ENCODE measurements at regions not wholly inside any gene's neighbourhood (a gene's known extent, or its start where the extent isn't known, plus 50 kb on each side); places are given as distances from the start of the nearest gene placed in this dataset.
A peak's percentile ranks its signal among the peaks of the same experiment; 100 is the strongest.
"Not testable (repeated sequence)": the region's sequence is repeated elsewhere in the genome, so short reads cannot be mapped to it uniquely, and the experiment has no call there.

GRCh38 chr4:138347561-138347960 is 105.4 kb upstream of the SLC7A11 start:
- no peak for DNase-seq

DNA sequence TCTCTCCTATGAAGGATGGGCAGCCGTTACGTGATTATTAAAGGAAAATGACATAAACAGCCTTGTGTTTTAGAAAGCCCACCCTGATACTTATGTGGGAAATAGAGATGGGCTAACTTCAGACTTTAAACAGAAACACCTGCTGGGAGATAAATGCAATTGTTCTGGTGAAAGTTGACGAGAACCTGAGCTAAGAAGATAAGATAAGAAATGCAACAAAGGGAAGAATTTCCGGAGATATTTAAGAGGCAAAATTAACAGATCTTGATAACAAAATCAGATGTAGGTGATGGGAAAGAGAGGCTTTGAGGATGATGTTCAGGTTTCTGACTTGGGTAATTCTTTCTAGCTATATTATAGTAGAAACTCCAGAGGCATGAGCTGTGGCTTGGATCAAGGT is 102.7 kb upstream of the SLC7A11 start:
- no peak for DNase-seq

- no peak for DNase-seq
These were observed 101.9 kb upstream of the SLC7A11 start for GRCh38 chr4:138344054-138344453.

- DNase-seq, result no peak
These were observed 99.7 kb upstream of the SLC7A11 start for GRCh38 chr4:138341739-138342415.

DNA sequence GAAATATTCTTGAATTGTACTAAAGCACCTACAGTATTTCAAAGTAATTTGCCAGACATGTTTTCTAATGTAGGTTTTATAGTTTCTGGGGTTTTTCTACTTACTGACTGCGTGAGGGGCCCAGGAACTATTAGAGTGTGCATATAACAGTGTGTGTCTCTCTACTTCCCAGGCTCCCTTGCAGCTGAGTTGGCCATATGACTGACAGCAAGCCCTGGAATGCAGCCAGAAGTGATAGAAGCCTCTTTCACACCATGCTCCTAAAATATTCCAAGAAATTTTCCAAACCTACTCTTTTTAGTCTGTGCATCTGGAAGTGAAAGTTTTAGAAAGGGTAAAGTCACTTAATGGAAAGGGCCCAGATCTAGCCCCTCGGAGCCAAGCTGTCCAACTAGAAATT is 96.7 kb upstream of the SLC7A11 start:
- no peak for DNase-seq

- not testable (repeated sequence) for DNase-seq
These were observed 96.1 kb upstream of the SLC7A11 start for GRCh38 chr4:138338222-138338621.

DNA sequence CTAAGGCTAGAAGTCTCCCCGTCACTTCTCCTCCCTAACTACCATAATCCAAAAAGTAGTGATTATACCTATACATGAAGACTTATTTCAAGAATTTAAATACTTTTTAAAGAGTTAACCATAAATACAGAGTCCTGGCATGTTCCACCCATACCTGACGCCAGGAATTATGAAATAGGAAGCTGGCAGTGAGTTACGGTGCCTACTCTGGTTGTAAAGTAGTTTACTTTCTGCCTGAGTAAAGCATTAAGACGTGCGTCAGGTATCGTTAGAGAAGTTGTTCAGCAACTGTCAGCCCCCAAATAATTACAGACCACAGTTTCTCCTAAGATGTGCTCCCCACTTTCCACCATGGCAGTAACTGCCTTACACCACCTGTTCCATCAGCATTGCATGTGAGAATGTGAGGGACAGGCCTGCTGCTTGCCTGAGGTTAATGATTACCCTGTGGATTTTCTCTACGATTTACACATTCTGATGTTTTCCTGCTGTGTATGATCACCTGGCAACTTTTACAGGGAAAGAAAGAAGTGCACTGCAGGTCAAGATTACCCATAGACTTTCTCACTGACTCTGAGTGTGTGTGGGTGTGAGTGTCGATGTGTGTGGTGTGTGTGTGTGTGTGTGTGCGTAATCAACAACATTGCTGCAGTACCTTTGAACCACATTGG is 92.3 kb upstream of the SLC7A11 start:
- no peak for DNase-seq

DNA sequence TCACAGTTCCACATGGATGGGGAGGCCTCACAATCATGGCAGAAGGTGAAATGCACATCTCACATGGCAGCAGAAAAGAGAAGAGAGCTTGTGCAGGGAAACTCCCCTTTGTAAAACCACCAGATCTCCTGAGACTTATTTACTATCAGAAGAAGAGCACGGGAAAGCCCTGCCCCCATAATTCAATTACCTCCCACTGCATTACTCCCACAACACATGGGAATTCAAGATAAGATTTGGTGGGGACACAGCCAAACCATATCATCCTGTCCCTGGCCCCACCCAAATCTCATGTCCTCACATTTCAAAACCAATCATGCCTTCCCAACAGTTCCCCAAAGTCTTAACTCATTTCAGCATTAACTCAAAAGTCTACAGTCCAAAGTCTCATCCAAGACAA is 90.3 kb upstream of the SLC7A11 start:
- DNase-seq, result not testable (repeated sequence)

GRCh38 chr4:138330531-138330930 is 88.4 kb upstream of the SLC7A11 start:
- DNase-seq, result peak; percentile 8

GRCh38 chr4:138329506-138330070 is 87.4 kb upstream of the SLC7A11 start:
- DNase-seq, result no peak

DNA sequence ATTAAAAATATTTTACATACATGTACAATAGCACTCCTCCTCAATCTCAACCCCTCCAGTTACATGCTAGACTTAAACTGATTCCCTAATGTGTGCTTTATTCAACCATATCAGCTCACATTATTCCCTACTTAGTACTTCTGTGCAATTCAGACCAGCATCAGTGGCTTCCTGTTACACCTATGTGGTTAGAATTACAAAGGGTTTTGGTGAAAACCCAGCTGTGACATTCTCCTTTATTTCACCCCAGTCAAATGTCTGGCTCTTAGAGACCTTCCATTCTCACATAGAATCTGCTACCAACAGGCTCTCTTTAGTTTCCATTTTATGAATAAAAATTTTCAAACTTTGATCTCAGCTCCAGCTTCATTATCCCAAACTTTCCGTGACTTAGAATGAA is 85.2 kb upstream of the SLC7A11 start:
- DNase-seq, result no peak

DNA sequence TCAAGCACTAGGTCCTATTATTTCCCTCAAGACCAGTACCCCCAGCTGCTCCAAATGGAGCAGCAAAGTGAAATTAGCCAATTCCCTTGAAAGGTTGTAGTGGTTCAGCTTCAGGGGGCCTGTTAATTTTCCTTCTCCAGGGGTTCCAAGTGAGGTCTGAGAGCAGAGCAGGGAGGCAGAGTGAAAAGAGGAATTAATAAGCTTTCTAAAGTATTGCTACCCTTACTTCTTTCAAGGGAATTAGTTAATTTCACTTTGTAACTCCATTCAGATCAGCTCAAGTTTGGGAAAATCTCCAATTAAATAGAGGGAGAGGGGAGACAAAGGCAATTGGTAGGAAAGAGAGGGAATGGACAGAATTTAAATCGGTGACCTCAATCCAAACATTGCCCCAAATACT is 78.7 kb upstream of the SLC7A11 start:
- no peak for DNase-seq

DNA sequence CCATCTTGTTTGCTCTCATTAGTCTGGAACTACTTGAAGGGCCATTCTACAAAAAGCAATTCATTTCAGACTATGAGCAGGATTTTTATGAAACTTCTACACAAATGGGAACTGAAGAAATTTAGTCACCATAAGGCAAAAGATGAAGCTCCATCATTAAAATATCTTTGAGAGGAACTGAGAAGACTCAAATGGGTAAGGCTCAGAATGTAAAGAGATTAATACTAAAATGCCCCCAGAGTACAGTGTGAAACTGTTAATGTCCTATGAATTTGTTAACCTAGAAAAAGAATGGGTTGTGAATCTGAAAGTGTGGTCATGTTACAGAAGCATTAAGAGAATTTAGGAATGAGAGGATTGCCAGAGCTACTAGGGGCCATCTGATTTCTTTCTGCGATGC is 77.9 kb upstream of the SLC7A11 start:
- no peak for DNase-seq

- no peak for DNase-seq
These were observed 75.1 kb upstream of the SLC7A11 start for GRCh38 chr4:138317175-138317748.

DNA sequence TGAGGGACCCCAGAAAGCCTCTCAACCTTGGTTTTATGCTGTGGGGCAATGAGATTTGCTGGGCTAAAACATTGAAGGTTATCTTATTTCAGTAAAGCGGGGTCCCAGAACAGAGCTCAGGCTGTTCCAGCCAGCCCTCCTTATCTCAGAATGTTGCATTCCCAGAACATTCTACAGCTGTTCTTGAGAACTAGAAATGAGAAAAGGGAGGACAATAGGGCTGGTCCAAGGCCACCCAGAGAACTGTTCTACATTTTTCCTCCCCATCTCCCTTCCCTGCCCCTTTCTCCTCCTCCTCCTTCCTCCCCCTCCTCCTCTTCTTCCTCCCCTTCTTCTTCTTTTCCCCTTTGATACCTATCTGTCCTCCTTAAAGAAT is 70.4 kb upstream of the SLC7A11 start:
- no peak for DNase-seq

GRCh38 chr4:138311771-138312535 is 69.8 kb upstream of the SLC7A11 start:
- DNase-seq, result no peak

GRCh38 chr4:138310991-138311390 is 68.8 kb upstream of the SLC7A11 start:
- no peak for DNase-seq

DNA sequence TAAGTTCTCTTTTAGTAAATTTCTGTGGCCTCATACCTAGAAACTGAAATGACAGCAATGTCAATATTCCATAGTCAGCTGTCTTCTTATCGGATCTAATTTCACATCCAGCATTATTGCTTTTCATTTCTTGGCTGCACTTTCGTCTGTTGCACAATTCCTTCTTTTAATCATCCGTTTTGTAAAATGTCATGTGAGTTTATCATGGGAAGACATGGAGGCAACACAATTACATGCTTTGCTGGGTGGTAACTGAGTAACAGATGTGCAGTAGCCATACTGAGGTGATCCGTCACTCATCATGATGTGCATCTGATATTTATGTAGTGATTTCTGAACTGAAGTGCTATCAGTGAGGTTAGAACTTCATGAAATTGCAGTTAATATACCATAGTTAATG is 68.3 kb upstream of the SLC7A11 start:
- DNase-seq, result no peak

- DNase-seq, result no peak
These were observed 66.2 kb upstream of the SLC7A11 start for GRCh38 chr4:138308356-138308755.

DNA sequence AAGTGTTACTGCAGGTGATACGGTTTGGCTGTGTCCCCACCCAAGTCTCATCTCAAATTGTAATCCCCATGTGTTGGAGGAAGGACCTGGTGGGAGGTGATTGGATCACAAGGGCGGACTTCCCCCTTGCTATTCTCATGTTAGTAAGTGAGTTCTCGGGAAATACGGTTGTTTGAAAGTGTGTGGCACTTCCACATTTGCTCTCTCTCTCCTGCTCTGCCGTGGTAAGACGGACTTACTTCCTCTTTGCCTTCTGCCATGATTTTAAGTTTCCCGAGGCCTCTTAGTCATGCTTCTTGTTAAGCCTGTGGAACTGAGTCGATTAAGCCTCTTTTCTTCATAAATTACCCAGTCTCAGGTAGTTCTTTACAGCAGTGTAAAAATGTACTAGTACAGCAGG is 65.2 kb upstream of the SLC7A11 start:
- DNase-seq, result no peak

DNA sequence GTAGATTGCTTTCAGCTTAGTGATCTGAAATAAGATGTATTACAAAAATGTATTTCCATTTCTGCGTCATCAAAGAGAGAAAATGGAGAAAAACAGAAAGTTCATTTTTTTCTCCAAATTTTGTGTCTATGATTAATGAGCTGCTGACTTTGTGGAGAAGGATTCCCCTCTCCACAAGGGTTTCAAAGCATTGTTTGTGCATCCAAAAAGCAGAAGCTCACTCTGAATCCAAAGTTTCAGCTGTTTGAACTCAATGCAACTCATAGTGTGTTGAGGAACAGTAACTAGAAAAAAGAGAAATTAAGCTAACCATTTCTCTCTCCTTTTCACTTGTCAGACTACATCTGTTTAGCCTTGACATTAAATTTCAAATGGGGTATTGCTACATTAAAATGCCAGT is 62.9 kb upstream of the SLC7A11 start:
- no peak for DNase-seq

GRCh38 chr4:138301536-138301935 is 59.4 kb upstream of the SLC7A11 start:
- DNase-seq, result no peak

DNA sequence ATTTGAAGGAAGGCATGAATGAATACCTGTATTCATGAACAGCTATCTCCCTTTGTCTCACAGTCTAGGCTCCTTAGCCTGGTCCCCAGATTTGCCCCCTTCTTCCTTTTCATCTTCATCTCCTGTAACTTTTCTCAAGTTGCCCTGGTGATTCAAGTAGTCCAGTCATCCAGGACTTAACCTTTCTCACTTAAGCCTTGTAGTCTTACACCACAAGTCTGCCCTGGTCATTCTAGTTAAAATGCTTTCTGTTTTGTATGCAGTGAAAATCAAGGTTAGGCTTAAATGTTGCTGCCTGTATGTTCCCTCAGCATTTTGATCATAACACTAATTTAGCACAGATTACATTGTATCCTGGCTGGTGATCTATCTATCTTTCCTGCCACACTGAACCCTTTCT is 58.5 kb upstream of the SLC7A11 start:
- no peak for DNase-seq

DNA sequence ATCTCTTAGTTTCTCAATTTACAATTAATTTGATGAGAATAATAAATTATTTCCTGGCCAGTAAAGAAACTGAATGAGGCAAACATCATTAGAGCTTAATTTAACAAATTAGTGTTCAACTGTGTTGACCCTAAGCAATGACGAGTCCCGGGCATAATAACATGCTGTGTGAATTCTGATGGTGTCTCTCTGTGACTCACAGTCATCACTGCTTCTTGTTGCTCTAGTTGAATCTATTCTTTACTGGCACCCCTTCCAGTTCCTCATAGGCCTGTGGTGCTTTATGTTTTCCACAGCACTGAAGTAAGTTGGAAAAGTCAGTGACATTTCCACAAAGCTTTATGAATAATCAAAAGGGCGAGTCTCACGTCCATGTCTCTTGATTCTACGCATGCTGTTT is 57.7 kb upstream of the SLC7A11 start:
- no peak for DNase-seq

All from NCI-H510A treated with DMSO at 0.1 percent for 48 hours (cell line).